WTC11 (cell line): ENCODE measurements at regions not wholly inside any gene's neighbourhood (a gene's known extent, or its start where the extent isn't known, plus 50 kb on each side); places are given as distances from the start of the nearest gene placed in this dataset.

Source experiments
- ATAC-seq: fragments of 200-7000 bp; cut with Tn5 transposase; 2 replicates; pipeline ENCODE4 v1.10.0; 2021; ENCODE audit warnings: mild to moderate bottlenecking, moderate library complexity
- CTCF ChIA-PET: fragments of 300-600 bp; sonication (Branson Sonifier 250); formaldehyde crosslinking; loops from one replicate; lab custom pipeline; 2021; ENCODE audit warnings: antibody characterized with exemption; lab: Charles Lee
- POLR2A ChIA-PET: fragments of 350-600 bp; sonication (Branson Sonifier 250); formaldehyde crosslinking; loops from one replicate; lab custom pipeline; 2021; ENCODE audit warnings: antibody characterized with exemption; lab: Charles Lee
- DNase-seq: peaks from one replicate; pipeline ENCODE4 v3.0.0; 2021; ENCODE audit warnings: low spot score
- H3K27ac Mint-ChIP-seq: 2 replicates; pipeline ENCODE4 v1.8.0; 2021; ENCODE audit warnings: mixed read lengths
- H3K27me3 Mint-ChIP-seq: 2 replicates; pipeline ENCODE4 v1.8.0; 2021; ENCODE audit warnings: low read depth, mild to moderate bottlenecking, moderate library complexity, mixed read lengths
- H3K36me3 Mint-ChIP-seq: 2 replicates; pipeline ENCODE4 v1.8.0; 2021; ENCODE audit warnings: mixed read lengths
- H3K4me1 Mint-ChIP-seq: 2 replicates; pipeline ENCODE4 v1.8.0; 2022; ENCODE audit warnings: mixed read lengths
- H3K4me3 Mint-ChIP-seq: 2 replicates; pipeline ENCODE4 v1.8.0; 2021; ENCODE audit warnings: mild to moderate bottlenecking, moderate library complexity, mixed read lengths
- H3K9me3 Mint-ChIP-seq: 2 replicates; pipeline ENCODE4 v1.8.0; 2021; ENCODE audit warnings: mixed read lengths
- CREM ChIP-seq: sonication (generic); formaldehyde crosslinking; IDR thresholded peaks from 2 replicates; pipeline ENCODE4 v1.8.1; 2022; ENCODE audit warnings: mild to moderate bottlenecking, missing genetic modification reagents, moderate library complexity
- EMX1 ChIP-seq: fragments of 250-450 bp; sonication (Bioruptor Pico); IDR thresholded peaks from 2 replicates; pipeline ENCODE4 v1.8.0; 2021; ENCODE audit warnings: mild to moderate bottlenecking
- ESRRA ChIP-seq: sonication (generic); formaldehyde crosslinking; IDR thresholded peaks from 2 replicates; pipeline ENCODE4 v1.8.1; 2022; ENCODE audit warnings: mild to moderate bottlenecking, missing genetic modification reagents, borderline replicate concordance
- GABPB1 ChIP-seq: sonication (generic); formaldehyde crosslinking; IDR thresholded peaks from 2 replicates; pipeline ENCODE4 v1.8.1; 2023; ENCODE audit warnings: mild to moderate bottlenecking, missing genetic modification reagents
- JAZF1 ChIP-seq: fragments of 250-450 bp; sonication (Bioruptor Pico); IDR thresholded peaks from 2 replicates; pipeline ENCODE4 v1.9.0; 2021; ENCODE audit warnings: moderate library complexity, mild to moderate bottlenecking, inconsistent platforms
- KAT7 ChIP-seq: sonication (generic); formaldehyde crosslinking; IDR thresholded peaks from 2 replicates; pipeline ENCODE4 v1.8.1; 2023; ENCODE audit warnings: missing genetic modification reagents, mild to moderate bottlenecking, borderline replicate concordance
- MYBL2 ChIP-seq: sonication (generic); formaldehyde crosslinking; IDR thresholded peaks from 2 replicates; pipeline ENCODE4 v1.8.1; 2023; ENCODE audit warnings: mild to moderate bottlenecking, moderate library complexity, missing genetic modification reagents
- NFATC4 ChIP-seq: fragments of 250-450 bp; sonication (Bioruptor Pico); IDR thresholded peaks from 2 replicates; pipeline ENCODE4 v1.9.0; 2021; ENCODE audit warnings: mild to moderate bottlenecking
- NR1H2 ChIP-seq: sonication (generic); formaldehyde crosslinking; IDR thresholded peaks from 2 replicates; pipeline ENCODE4 v1.9.0; 2021; ENCODE audit warnings: mild to moderate bottlenecking, moderate library complexity, missing genetic modification reagents
- NR2C2 ChIP-seq: sonication (generic); formaldehyde crosslinking; IDR thresholded peaks from 2 replicates; pipeline ENCODE4 v1.8.0; 2022; ENCODE audit warnings: mild to moderate bottlenecking, missing genetic modification reagents
- NR3C1 ChIP-seq: sonication (generic); formaldehyde crosslinking; conservative IDR thresholded peaks from 2 replicates; pipeline ENCODE4 v1.8.1; 2023; ENCODE audit warnings: low read depth, mild to moderate bottlenecking, missing genetic modification reagents
- RORB ChIP-seq: fragments of 250-450 bp; sonication (Bioruptor Pico); IDR thresholded peaks from 2 replicates; pipeline ENCODE4 v1.9.0; 2021; ENCODE audit warnings: mild to moderate bottlenecking
- ZNF317 ChIP-seq: sonication (generic); formaldehyde crosslinking; IDR thresholded peaks from 2 replicates; pipeline ENCODE4 v1.8.1; 2023; ENCODE audit warnings: low read depth, mild to moderate bottlenecking, moderate library complexity, missing genetic modification reagents, borderline replicate concordance
- TF ChIP-seq, protein P1 (sequence below): sonication (generic); formaldehyde crosslinking; IDR thresholded peaks from 2 replicates; pipeline ENCODE4 v1.8.0; 2023; ENCODE audit warnings: mild to moderate bottlenecking, missing genetic modification reagents
- TF ChIP-seq, protein P2 (sequence below): sonication (generic); formaldehyde crosslinking; IDR thresholded peaks from 2 replicates; pipeline ENCODE4 v1.8.1; 2023; ENCODE audit warnings: mild to moderate bottlenecking, missing genetic modification reagents, moderate library complexity
- TF ChIP-seq, protein P3 (sequence below): sonication (generic); formaldehyde crosslinking; IDR thresholded peaks from 2 replicates; pipeline ENCODE4 v1.8.1; 2022; ENCODE audit warnings: low read depth, missing genetic modification reagents, borderline replicate concordance
- TF ChIP-seq, protein P4 (sequence below): sonication (generic); formaldehyde crosslinking; IDR thresholded peaks from 2 replicates; pipeline ENCODE4 v1.8.1; 2022; ENCODE audit warnings: mild to moderate bottlenecking, moderate library complexity, missing genetic modification reagents
- TF ChIP-seq, protein P5 (sequence below): sonication (generic); formaldehyde crosslinking; IDR thresholded peaks from 2 replicates; pipeline ENCODE4 v1.8.0; 2022; ENCODE audit warnings: mild to moderate bottlenecking, missing genetic modification reagents
- TF ChIP-seq, protein P6 (sequence below): sonication (generic); formaldehyde crosslinking; IDR thresholded peaks from 2 replicates; pipeline ENCODE4 v1.8.0; 2022; ENCODE audit warnings: mild to moderate bottlenecking, missing genetic modification reagents
- TF ChIP-seq, protein P7 (sequence below): sonication (generic); formaldehyde crosslinking; IDR thresholded peaks from 2 replicates; pipeline ENCODE4 v1.8.1; 2022; ENCODE audit warnings: mild to moderate bottlenecking, missing genetic modification reagents, moderate library complexity, borderline replicate concordance

DNA sequence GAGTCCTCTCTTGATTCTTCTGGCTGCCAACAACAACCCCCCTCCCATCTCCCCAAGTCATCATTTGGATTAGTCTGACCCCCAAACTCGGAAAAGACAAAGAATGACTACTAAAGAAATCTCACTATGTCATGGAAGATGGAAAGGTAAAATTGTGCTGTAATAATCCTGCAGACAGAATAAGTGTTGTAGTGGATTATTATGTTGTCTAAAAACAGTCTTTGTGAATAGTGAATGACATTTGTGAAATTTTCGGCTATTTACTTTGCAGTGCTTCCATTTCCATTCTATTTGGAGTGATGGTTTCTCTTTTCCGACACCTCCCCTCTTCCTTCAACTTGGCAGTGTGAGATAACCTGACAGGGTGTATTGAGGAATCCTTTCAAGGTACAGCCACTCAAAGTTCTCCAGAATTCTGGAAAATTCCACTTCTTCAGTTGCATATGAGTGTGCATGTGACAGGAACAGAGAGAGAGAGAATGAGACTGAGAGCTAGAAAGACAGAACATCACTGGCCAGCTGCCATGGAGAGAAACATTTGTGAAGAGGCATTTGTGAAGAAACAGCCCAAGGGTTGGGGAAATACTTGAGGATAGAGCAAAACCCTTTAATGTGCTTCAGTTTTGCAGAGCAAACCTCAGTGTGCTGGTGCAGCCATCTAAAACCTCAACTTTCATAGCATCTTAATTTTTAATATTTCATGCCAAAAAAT, 141.9 kb upstream of the DLX2 start:
- H3K4me1 Mint-ChIP-seq: peaks cover 57% of the 10 kb centered on the region
- no peaks in the 10 kb centered on the region for H3K36me3 Mint-ChIP-seq
- H3K9me3 Mint-ChIP-seq: peaks cover 6% of the 10 kb centered on the region; the same call in 1 of the 2 replicates
- no peak for TF ChIP-seq JAZF1 (CRISPR knock-in tag)
- no peak for TF ChIP-seq GABPB1 (CRISPR knock-in tag)
- TF ChIP-seq EMX1 (CRISPR knock-in tag): no peak
- no peak overlapping the region for H3K27ac Mint-ChIP-seq
- CTCF ChIA-PET: no interaction called here
- POLR2A ChIA-PET: no interaction called here
- DNase-seq (no peak), ATAC-seq (no peak)
- no peak overlapping the region for H3K4me3 Mint-ChIP-seq
- H3K27me3 Mint-ChIP-seq: no peaks in the 10 kb centered on the region; the same call in 1 of the 2 replicates

DNA sequence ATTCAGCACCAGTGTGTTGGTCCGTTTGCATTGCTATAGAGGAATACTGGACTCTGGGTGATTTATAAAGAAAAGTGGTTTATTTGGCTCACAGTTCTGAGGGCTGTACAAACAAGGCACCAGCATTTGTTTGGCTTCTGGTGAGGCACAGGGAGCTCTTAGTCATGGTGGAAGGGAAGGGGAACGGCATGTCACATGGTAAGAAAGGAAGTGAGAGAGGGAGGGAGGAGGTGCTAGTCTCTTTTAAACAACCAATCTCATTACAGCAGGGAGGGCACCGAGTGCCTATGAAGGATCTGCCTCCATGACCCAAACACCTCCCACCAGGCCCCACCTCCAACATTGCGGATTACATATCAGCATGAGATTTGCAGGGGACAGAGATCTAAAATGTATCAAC, 143.9 kb upstream of the DLX2 start:
- Mint-ChIP-seq H3K9me3 (no peaks in the 10 kb centered on the region), H3K4me1 (peaks cover 61% of the 10 kb centered on the region), H3K4me3 (no peak overlapping the region), H3K36me3 (no peaks in the 10 kb centered on the region), H3K27ac (no peak overlapping the region), H3K27me3 (no peaks in the 10 kb centered on the region)
- POLR2A ChIA-PET: no interaction called here
- ATAC-seq: peak; percentile 66
- no peak for DNase-seq
- TF ChIP-seq, protein P1, sequence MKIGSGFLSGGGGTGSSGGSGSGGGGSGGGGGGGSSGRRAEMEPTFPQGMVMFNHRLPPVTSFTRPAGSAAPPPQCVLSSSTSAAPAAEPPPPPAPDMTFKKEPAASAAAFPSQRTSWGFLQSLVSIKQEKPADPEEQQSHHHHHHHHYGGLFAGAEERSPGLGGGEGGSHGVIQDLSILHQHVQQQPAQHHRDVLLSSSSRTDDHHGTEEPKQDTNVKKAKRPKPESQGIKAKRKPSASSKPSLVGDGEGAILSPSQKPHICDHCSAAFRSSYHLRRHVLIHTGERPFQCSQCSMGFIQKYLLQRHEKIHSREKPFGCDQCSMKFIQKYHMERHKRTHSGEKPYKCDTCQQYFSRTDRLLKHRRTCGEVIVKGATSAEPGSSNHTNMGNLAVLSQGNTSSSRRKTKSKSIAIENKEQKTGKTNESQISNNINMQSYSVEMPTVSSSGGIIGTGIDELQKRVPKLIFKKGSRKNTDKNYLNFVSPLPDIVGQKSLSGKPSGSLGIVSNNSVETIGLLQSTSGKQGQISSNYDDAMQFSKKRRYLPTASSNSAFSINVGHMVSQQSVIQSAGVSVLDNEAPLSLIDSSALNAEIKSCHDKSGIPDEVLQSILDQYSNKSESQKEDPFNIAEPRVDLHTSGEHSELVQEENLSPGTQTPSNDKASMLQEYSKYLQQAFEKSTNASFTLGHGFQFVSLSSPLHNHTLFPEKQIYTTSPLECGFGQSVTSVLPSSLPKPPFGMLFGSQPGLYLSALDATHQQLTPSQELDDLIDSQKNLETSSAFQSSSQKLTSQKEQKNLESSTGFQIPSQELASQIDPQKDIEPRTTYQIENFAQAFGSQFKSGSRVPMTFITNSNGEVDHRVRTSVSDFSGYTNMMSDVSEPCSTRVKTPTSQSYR: no peak
- TF ChIP-seq CREM (CRISPR knock-in tag): no peak
- TF ChIP-seq, protein P2, sequence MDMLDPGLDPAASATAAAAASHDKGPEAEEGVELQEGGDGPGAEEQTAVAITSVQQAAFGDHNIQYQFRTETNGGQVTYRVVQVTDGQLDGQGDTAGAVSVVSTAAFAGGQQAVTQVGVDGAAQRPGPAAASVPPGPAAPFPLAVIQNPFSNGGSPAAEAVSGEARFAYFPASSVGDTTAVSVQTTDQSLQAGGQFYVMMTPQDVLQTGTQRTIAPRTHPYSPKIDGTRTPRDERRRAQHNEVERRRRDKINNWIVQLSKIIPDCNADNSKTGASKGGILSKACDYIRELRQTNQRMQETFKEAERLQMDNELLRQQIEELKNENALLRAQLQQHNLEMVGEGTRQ: peak; percentile 21; the same call in 1 of the 2 replicates
- TF ChIP-seq, all 79 proteins: peak for 1
- CTCF ChIA-PET: interaction anchor here (0.6 to 1.5 kb wide), 3 partner anchors 38 to 194 kb away, joined by 3 to 4 read pairs (median 3); no protein-coding TSS in a partner anchor

DNA sequence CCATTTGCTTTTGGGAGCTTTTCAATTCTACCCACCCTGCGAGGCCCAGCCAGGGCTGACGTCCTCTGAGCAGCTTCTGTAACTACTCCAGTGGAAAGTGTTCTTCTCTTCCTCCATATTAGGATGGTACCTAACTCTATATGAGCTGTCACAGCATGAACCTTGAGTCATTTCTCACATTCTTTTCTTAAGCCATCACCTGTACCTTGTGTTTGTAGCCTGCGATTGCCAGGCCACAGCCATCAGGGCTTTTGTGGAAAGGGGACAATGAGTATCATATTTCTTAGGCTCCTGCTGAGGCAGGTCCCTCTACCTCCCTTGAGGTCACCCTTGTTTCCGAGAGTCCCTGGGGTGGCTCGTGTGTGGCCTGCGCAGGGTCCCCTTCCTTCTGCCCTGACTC, 144.5 kb upstream of the DLX2 start:
- H3K27ac Mint-ChIP-seq: no peak overlapping the region
- no peak for DNase-seq
- no peaks in the 10 kb centered on the region for H3K27me3 Mint-ChIP-seq
- TF ChIP-seq, protein P3, sequence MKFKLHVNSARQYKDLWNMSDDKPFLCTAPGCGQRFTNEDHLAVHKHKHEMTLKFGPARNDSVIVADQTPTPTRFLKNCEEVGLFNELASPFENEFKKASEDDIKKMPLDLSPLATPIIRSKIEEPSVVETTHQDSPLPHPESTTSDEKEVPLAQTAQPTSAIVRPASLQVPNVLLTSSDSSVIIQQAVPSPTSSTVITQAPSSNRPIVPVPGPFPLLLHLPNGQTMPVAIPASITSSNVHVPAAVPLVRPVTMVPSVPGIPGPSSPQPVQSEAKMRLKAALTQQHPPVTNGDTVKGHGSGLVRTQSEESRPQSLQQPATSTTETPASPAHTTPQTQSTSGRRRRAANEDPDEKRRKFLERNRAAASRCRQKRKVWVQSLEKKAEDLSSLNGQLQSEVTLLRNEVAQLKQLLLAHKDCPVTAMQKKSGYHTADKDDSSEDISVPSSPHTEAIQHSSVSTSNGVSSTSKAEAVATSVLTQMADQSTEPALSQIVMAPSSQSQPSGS (CRISPR knock-in tag): no peak
- no peak for TF ChIP-seq ESRRA (CRISPR knock-in tag)
- TF ChIP-seq, protein P4, sequence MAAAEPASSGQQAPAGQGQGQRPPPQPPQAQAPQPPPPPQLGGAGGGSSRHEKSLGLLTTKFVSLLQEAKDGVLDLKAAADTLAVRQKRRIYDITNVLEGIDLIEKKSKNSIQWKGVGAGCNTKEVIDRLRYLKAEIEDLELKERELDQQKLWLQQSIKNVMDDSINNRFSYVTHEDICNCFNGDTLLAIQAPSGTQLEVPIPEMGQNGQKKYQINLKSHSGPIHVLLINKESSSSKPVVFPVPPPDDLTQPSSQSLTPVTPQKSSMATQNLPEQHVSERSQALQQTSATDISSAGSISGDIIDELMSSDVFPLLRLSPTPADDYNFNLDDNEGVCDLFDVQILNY (CRISPR knock-in tag): no peak
- TF ChIP-seq MYBL2 (CRISPR knock-in tag): no peak
- TF ChIP-seq, protein P5, sequence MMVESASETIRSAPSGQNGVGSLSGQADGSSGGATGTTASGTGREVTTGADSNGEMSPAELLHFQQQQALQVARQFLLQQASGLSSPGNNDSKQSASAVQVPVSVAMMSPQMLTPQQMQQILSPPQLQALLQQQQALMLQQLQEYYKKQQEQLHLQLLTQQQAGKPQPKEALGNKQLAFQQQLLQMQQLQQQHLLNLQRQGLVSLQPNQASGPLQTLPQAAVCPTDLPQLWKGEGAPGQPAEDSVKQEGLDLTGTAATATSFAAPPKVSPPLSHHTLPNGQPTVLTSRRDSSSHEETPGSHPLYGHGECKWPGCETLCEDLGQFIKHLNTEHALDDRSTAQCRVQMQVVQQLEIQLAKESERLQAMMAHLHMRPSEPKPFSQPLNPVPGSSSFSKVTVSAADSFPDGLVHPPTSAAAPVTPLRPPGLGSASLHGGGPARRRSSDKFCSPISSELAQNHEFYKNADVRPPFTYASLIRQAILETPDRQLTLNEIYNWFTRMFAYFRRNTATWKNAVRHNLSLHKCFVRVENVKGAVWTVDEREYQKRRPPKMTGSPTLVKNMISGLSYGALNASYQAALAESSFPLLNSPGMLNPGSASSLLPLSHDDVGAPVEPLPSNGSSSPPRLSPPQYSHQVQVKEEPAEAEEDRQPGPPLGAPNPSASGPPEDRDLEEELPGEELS (CRISPR knock-in tag): no peak
- no peak for TF ChIP-seq RORB (CRISPR knock-in tag)
- TF ChIP-seq, protein P6, sequence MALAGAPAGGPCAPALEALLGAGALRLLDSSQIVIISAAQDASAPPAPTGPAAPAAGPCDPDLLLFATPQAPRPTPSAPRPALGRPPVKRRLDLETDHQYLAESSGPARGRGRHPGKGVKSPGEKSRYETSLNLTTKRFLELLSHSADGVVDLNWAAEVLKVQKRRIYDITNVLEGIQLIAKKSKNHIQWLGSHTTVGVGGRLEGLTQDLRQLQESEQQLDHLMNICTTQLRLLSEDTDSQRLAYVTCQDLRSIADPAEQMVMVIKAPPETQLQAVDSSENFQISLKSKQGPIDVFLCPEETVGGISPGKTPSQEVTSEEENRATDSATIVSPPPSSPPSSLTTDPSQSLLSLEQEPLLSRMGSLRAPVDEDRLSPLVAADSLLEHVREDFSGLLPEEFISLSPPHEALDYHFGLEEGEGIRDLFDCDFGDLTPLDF (CRISPR knock-in tag): no peak
- no peak for TF ChIP-seq EMX1 (CRISPR knock-in tag)
- TF ChIP-seq NFATC4 (CRISPR knock-in tag): no peak
- TF ChIP-seq NR1H2: no peak
- no peak for TF ChIP-seq NR3C1 (CRISPR knock-in tag)
- TF ChIP-seq, protein P7, sequence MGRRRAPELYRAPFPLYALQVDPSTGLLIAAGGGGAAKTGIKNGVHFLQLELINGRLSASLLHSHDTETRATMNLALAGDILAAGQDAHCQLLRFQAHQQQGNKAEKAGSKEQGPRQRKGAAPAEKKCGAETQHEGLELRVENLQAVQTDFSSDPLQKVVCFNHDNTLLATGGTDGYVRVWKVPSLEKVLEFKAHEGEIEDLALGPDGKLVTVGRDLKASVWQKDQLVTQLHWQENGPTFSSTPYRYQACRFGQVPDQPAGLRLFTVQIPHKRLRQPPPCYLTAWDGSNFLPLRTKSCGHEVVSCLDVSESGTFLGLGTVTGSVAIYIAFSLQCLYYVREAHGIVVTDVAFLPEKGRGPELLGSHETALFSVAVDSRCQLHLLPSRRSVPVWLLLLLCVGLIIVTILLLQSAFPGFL (CRISPR knock-in tag): no peak
- TF ChIP-seq NR2C2 (CRISPR knock-in tag): no peak
- no peak for TF ChIP-seq ZNF317 (CRISPR knock-in tag)
- no peak for TF ChIP-seq KAT7
- H3K9me3 Mint-ChIP-seq: no peaks in the 10 kb centered on the region
- peaks cover 65% of the 10 kb centered on the region for H3K4me1 Mint-ChIP-seq
- ChIA-PET CTCF (interaction anchor here (0.6 to 1.5 kb wide), 3 partner anchors 38 to 194 kb away, joined by 3 to 4 read pairs (median 3); no protein-coding TSS in a partner anchor), POLR2A (no interaction called here)
- no peak for ATAC-seq
- H3K36me3 Mint-ChIP-seq: no peaks in the 10 kb centered on the region
- H3K4me3 Mint-ChIP-seq: no peak overlapping the region
